IMR-90 (cell line): ENCODE measurements at regions not wholly inside any gene's neighbourhood (a gene's known extent, or its start where the extent isn't known, plus 50 kb on each side); places are given as distances from the start of the nearest gene placed in this dataset.

Experiments used
- CEBPB ChIP-seq: IDR thresholded peaks from 2 replicates; pipeline ENCODE4 v1.6.1; 2012; ENCODE audit warnings: low read depth, low read length, improper control_type of control experiment
- MAFK ChIP-seq: IDR thresholded peaks from 2 replicates; pipeline ENCODE4 v1.6.1; 2012; ENCODE audit warnings: low read depth, low read length, improper control_type of control experiment
- MXI1 ChIP-seq: IDR thresholded peaks from 2 replicates; pipeline ENCODE4 v1.6.1; 2012; ENCODE audit warnings: low read depth, mild to moderate bottlenecking, low read length, moderate library complexity, borderline replicate concordance
- POLR2A ChIP-seq: IDR thresholded peaks from 2 replicates; pipeline ENCODE4 v1.6.1; 2012; ENCODE audit warnings: mild to moderate bottlenecking, low read depth, low read length
- RAD21 ChIP-seq: IDR thresholded peaks from 2 replicates; pipeline ENCODE4 v1.6.1; 2012; ENCODE audit warnings: low read length, improper control_type of control experiment
- TF ChIP-seq, protein P1 (sequence below): conservative IDR thresholded peaks from 2 replicates; pipeline ENCODE4 v1.5.1; 2012; ENCODE audit warnings: mild to moderate bottlenecking, low read depth, low read length, improper control_type of control experiment
- TF ChIP-seq, protein P2 (sequence below): fragments of 150-350 bp; IDR thresholded peaks from 2 replicates; pipeline ENCODE4 v1.6.1; 2017; ENCODE audit warnings: mild to moderate bottlenecking, antibody characterized with exemption, low read length, low read depth

DNA sequence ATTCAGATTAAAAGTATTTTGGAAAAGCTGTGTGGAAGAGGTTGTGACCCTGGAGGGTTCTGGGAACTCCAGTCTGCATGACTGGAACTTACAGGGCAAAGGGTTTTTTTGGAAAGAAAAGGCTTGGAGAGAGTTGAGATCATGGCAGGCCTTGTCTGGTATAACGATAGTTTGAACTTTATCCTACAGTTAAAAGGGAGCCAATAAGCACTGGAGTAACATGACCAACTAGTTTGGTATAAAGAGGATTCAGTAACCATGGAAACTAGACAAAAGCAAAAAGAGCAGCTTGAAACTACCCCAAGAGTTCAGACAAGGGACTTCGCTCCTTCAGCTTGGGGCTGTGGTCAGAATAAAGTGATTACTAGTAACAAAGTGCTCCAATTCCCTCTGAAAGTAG lies 151.2 kb upstream of the TMCO5A start:
- TF ChIP-seq, protein P1, sequence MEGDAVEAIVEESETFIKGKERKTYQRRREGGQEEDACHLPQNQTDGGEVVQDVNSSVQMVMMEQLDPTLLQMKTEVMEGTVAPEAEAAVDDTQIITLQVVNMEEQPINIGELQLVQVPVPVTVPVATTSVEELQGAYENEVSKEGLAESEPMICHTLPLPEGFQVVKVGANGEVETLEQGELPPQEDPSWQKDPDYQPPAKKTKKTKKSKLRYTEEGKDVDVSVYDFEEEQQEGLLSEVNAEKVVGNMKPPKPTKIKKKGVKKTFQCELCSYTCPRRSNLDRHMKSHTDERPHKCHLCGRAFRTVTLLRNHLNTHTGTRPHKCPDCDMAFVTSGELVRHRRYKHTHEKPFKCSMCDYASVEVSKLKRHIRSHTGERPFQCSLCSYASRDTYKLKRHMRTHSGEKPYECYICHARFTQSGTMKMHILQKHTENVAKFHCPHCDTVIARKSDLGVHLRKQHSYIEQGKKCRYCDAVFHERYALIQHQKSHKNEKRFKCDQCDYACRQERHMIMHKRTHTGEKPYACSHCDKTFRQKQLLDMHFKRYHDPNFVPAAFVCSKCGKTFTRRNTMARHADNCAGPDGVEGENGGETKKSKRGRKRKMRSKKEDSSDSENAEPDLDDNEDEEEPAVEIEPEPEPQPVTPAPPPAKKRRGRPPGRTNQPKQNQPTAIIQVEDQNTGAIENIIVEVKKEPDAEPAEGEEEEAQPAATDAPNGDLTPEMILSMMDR, result no peak
- TF ChIP-seq CEBPB (no peak), MXI1 (no peak), RAD21 (no peak), MAFK (no peak), POLR2A (no peak)
- TF ChIP-seq, protein P2, sequence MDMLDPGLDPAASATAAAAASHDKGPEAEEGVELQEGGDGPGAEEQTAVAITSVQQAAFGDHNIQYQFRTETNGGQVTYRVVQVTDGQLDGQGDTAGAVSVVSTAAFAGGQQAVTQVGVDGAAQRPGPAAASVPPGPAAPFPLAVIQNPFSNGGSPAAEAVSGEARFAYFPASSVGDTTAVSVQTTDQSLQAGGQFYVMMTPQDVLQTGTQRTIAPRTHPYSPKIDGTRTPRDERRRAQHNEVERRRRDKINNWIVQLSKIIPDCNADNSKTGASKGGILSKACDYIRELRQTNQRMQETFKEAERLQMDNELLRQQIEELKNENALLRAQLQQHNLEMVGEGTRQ, result no peak
